ENCODE measurements at regions not wholly inside any gene's neighbourhood (a gene's known extent, or its start where the extent isn't known, plus 50 kb on each side); places are given as distances from the start of the nearest gene placed in this dataset.

DNA sequence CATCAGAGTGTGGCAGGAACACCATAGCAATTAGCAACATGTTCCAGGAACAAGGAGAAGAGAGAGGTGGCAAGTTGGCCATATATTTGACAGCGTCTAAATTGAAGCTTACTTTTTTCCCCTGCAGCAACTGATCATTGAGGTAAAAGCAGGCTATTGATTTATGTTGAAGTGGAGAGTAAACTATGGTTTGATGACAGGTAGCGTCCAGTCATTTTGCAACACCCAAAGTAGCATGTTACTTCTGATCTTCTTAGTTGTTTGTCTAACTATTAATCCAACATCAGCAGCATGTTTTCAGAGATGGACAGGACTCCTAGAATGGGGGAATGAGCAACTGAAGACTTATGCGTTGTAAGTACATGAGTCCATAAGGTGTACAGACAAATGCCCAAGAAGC, 225.8 kb downstream of the ZPLD1 start:
- TF ChIP-seq, protein P1, sequence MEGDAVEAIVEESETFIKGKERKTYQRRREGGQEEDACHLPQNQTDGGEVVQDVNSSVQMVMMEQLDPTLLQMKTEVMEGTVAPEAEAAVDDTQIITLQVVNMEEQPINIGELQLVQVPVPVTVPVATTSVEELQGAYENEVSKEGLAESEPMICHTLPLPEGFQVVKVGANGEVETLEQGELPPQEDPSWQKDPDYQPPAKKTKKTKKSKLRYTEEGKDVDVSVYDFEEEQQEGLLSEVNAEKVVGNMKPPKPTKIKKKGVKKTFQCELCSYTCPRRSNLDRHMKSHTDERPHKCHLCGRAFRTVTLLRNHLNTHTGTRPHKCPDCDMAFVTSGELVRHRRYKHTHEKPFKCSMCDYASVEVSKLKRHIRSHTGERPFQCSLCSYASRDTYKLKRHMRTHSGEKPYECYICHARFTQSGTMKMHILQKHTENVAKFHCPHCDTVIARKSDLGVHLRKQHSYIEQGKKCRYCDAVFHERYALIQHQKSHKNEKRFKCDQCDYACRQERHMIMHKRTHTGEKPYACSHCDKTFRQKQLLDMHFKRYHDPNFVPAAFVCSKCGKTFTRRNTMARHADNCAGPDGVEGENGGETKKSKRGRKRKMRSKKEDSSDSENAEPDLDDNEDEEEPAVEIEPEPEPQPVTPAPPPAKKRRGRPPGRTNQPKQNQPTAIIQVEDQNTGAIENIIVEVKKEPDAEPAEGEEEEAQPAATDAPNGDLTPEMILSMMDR (IDR thresholded peaks at IDR 0.05), result no peak
- TF ChIP-seq EP300 (IDR thresholded peaks at IDR 0.05) (no peak), POLR2A (IDR thresholded peaks at IDR 0.05) (no peak)

Data from sigmoid colon (tissue), 4 donors.